NB4 (cell line): ENCODE measurements at regions not wholly inside any gene's neighbourhood (a gene's known extent, or its start where the extent isn't known, plus 50 kb on each side); places are given as distances from the start of the nearest gene placed in this dataset.

ENCODE experiments used
- MYC ChIP-seq: IDR thresholded peaks from 2 replicates; pipeline ENCODE4 v1.6.1; 2011; ENCODE audit warnings: low read depth, low read length
- POLR2A ChIP-seq: IDR thresholded peaks from 2 replicates; pipeline ENCODE4 v1.6.1; 2011; ENCODE audit warnings: mild to moderate bottlenecking; ENCODE audit not compliant: insufficient read length; ENCODE audit errors: extremely low read depth
- TF ChIP-seq, protein P1 (sequence below): IDR thresholded peaks from one replicate; pipeline ENCODE4 v1.5.1; 2012; ENCODE audit warnings: low read depth, low read length
- TF ChIP-seq, protein P2 (sequence below): IDR thresholded peaks from 2 replicates; pipeline ENCODE4 v1.6.1; 2011; ENCODE audit warnings: low read depth, low read length

DNA sequence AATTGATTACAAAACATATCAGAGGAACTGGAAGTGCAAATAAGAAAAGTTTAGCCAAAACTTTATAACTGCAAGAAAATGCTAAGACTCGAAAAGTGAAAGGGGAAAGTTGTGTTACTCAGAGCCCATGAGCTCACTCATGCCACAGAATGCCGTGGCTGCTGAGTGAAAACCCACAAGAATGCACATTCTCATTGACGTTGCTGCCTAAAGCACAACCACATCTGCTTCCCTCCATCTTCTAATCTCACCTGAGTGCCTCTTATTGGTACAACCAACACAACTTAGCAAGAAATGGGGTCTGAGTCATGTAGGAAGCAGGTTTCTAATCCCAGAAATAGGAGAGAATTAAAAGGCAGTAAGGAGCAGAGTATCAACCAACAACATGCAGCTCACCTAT is 259.7 kb downstream of the LNPK start:
- TF ChIP-seq, protein P1, sequence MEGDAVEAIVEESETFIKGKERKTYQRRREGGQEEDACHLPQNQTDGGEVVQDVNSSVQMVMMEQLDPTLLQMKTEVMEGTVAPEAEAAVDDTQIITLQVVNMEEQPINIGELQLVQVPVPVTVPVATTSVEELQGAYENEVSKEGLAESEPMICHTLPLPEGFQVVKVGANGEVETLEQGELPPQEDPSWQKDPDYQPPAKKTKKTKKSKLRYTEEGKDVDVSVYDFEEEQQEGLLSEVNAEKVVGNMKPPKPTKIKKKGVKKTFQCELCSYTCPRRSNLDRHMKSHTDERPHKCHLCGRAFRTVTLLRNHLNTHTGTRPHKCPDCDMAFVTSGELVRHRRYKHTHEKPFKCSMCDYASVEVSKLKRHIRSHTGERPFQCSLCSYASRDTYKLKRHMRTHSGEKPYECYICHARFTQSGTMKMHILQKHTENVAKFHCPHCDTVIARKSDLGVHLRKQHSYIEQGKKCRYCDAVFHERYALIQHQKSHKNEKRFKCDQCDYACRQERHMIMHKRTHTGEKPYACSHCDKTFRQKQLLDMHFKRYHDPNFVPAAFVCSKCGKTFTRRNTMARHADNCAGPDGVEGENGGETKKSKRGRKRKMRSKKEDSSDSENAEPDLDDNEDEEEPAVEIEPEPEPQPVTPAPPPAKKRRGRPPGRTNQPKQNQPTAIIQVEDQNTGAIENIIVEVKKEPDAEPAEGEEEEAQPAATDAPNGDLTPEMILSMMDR: no peak
- TF ChIP-seq POLR2A (no peak), MYC (no peak)
- TF ChIP-seq, protein P2, sequence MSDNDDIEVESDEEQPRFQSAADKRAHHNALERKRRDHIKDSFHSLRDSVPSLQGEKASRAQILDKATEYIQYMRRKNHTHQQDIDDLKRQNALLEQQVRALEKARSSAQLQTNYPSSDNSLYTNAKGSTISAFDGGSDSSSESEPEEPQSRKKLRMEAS: no peak
